ENCODE measurements at regions not wholly inside any gene's neighbourhood (a gene's known extent, or its start where the extent isn't known, plus 50 kb on each side); places are given as distances from the start of the nearest gene placed in this dataset.
"Not testable (repeated sequence)": the region's sequence is repeated elsewhere in the genome, so short reads cannot be mapped to it uniquely, and the experiment has no call there.

GRCh38 chr3:170651260-170651845, 65.5 kb upstream of the SLC7A14 start:
- DNase-seq (ENCODE audit: low read depth) = no peak

DNA sequence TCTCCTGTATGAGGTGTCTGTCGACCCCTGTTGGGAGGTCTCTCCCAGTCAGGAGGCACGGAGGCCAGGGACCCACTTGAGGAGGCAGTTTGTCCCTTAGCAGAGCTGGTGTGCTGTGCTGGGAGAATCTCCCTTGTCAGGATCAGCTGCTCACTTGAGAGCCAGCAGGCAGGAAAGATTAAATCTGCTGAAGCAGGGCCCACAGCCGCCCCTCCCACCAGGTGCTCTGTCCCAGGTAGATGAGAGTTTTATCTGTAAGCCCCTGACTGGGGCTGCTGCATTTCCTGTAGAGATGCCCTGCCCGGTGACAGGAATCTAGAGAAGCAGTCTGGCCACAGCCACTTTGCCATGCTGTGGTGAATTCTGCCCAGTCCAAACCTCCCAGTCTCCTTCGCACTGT, 64.7 kb upstream of the SLC7A14 start:
- DNase-seq (ENCODE audit: low read depth) = not testable (repeated sequence)

GRCh38 chr3:170644711-170645110, 58.8 kb upstream of the SLC7A14 start:
- DNase-seq (ENCODE audit: low read depth) = no peak

DNA sequence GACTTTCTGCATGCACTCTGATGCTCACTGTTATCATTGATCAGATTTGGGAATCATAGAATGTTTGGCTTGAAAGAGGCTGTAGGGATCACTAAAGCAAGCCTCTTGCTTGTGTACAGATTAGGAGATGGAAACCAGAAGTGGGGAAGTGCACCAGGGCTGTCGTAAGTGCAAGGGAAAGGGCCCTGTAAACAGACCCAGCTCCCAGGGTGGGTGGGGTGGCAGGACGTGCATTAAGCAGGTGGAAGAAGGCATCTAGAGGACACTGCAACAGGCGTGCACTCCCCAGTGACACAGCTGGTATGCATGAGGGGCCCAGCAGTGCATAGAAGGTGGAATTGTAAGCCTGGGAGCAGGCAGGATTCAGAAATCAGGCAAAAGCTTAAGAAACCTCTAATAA, 58.0 kb upstream of the SLC7A14 start:
- DNase-seq (ENCODE audit: low read depth) = no peak

DNA sequence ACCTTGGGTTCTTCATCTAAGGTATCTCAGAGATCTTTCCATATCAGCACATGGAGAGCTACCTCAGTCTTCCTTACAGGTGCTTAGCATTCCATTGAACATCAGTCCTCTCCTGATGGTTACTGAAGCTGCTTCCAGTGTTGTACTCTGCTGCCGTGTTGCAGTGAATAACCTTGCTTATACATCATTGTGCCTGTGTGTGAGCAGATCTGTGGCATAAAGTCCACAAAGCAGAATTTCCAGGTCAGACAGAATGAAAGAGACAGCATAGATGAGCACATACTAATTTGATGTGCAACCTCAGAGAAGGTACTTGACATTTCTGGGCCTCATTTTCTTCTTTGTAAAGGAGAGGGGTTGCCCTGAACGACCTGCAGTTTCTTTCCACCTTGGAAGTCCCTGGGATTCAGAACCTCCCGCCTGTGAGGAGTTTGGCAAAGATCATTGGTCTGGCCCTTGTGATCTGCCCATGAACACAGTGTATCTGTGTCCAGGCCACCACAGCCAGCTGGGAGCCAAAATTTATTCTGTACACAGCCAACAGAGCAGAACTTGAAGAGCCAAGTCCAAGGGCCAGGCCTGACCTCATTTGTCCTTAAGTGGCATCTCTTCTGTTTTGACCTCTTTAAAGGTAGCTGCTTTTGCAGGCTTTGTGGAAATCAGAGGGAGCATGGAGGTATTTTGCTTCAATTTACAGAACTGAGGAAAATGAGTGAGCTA, 57.2 kb upstream of the SLC7A14 start:
- no peak for DNase-seq (ENCODE audit: low read depth)

DNA sequence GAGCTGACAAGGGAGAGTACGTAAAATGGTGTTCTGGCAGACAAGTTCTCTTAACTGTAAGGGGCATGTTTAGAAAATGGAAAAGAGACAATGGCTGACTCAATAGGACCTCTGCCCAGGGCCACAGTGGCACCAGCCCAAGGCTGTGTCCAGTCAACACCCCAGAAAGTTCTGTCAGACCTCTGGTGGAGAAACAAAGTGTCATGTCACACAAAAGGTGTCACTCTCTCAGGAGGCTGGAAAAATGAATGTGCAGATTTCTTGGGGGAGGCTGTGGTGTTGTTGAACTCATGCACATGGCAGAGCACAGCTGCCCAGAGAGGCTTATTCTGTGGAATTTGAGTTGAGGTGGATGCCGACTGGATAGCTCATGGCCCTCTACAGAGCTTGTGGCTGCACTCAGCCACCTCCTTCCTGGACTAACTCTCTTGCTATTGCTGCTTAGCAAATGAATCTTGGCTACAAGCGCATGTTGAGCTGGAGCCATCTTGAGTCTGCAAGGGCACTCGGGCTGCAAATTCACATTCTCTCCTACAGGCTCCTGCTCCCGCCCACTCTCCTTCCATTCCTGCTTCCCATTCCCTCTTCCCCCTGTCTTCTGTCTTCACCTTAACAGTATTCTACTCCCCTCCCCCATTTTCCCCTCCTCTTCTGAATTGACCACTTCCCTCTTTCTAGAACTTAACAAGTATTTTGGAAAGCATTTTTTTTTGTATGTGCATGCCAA, 55.8 kb upstream of the SLC7A14 start:
- no peak for DNase-seq (ENCODE audit: low read depth)

GRCh38 chr3:170640737-170641171, 54.9 kb upstream of the SLC7A14 start:
- no peak for DNase-seq (ENCODE audit: low read depth)

DNA sequence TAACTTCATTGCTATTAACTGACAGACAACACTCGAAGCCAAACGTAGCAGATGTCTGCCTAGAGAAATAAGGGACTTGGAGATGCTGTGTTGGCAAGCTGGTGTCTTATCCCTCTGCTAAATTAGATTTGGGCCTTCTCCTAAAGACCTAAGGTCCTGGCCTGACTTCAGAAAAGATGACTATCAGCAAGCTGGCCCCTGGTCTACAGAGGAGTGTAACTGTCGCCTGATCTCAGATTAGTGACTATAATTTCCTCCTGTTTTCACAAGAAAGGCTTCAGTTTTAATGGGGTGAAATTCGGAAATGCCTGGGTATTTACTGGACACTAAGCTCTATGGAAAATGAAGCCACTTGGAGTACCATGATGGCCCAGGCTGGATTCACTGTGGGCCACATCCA, 53.1 kb upstream of the SLC7A14 start:
- DNase-seq (ENCODE audit: low read depth) = no peak

DNA sequence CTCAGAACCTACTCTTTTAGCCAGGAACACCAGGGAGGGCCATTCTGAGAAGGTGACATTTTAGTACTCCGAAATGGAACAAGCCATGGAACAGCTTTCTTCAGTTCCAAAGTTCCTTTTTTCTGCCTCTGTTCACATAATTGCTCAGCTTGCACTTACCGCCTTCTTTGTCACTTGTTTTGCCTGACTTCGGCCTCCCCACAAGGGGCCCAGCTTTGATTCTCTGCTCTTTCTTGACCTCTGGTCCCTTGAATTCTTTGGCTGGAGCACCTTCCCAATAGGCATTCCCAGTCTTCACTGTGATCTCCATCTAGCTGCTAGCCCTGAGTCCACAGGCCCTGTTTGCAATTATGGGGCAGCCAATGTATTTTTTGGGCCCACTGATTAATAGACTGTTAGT, 51.4 kb upstream of the SLC7A14 start:
- no peak for DNase-seq (ENCODE audit: low read depth)

- no peak for DNase-seq (ENCODE audit: low read depth)
Measured at GRCh38 chr3:170636400-170636973, 50.6 kb upstream of the SLC7A14 start.
